Neural cell (in vitro differentiated cells): ENCODE measurements at regions not wholly inside any gene's neighbourhood (a gene's known extent, or its start where the extent isn't known, plus 50 kb on each side); places are given as distances from the start of the nearest gene placed in this dataset.

Source experiments
- H2AFZ ChIP-seq: fragments of 200-600, 300-800 bp; sonication (generic), shearing (Covaris generic); 2 replicates; pipeline ENCODE4 v1.6.0; 2014; ENCODE audit warnings: low read depth, mild to moderate bottlenecking, antibody characterized with exemption, low read length, moderate library complexity
- H3F3A ChIP-seq: fragments of 200-600 bp; shearing (Covaris generic); 2 replicates; pipeline ENCODE4 v1.6.1; 2016; ENCODE audit warnings: mild to moderate bottlenecking, moderate library complexity, mixed read lengths, antibody characterized with exemption, low read length; ENCODE audit not compliant: insufficient read depth, poor library complexity, severe bottlenecking
- H3K27ac ChIP-seq: fragments of 200-600, 300-800 bp; sonication (generic), shearing (Covaris generic); 2 replicates; pipeline ENCODE4 v1.5.1; 2014; ENCODE audit warnings: mild to moderate bottlenecking, low read length, moderate library complexity
- H3K27me3 ChIP-seq: fragments of 300-800, 200-600 bp; sonication (generic), shearing (Covaris generic); 2 replicates; pipeline ENCODE4 v1.6.0; 2014; ENCODE audit warnings: mild to moderate bottlenecking, low read depth, low read length, moderate library complexity; ENCODE audit not compliant: insufficient read depth
- H3K36me3 ChIP-seq: fragments of 300-800, 200-600 bp; sonication (generic), shearing (Covaris generic); 2 replicates; pipeline ENCODE4 v1.5.1; 2014; ENCODE audit warnings: mild to moderate bottlenecking, antibody characterized with exemption, low read length, moderate library complexity; ENCODE audit not compliant: insufficient read depth
- H3K4me2 ChIP-seq: fragments of 300-800, 200-600 bp; sonication (generic), shearing (Covaris generic); 2 replicates; pipeline ENCODE4 v1.6.0; 2014; ENCODE audit warnings: mild to moderate bottlenecking, low read length
- H3K4me3 ChIP-seq: fragments of 300-800, 200-600 bp; sonication (generic), shearing (Covaris generic); 2 replicates; pipeline ENCODE4 v1.5.1; 2014; ENCODE audit warnings: mild to moderate bottlenecking, low read length, moderate library complexity
- H3K79me2 ChIP-seq: fragments of 200-600 bp; shearing (Covaris generic); replicated peaks from 2 replicates; pipeline ENCODE4 v1.6.0; 2014; ENCODE audit warnings: mild to moderate bottlenecking, low read length, moderate library complexity; ENCODE audit not compliant: insufficient read depth
- H3K9ac ChIP-seq: fragments of 300-800, 200-600 bp; sonication (generic), shearing (Covaris generic); 2 replicates; pipeline ENCODE4 v1.6.1; 2016; ENCODE audit warnings: mild to moderate bottlenecking, low read length, mixed read lengths
- H3K9me2 ChIP-seq: fragments of 200-600 bp; shearing (Covaris generic); 2 replicates; pipeline ENCODE4 v1.6.1; 2016; ENCODE audit warnings: mild to moderate bottlenecking, low read length, mixed read lengths; ENCODE audit not compliant: insufficient read depth
- H3K9me3 ChIP-seq: fragments of 200-600, 300-800 bp; sonication (generic), shearing (Covaris generic); 2 replicates; pipeline ENCODE4 v1.6.1; 2016; ENCODE audit warnings: mild to moderate bottlenecking, mixed run types, low read length, moderate library complexity, mixed read lengths
- H4K20me1 ChIP-seq: fragments of 200-600 bp; shearing (Covaris generic); 2 replicates; pipeline ENCODE4 v1.6.1; 2016; ENCODE audit warnings: mild to moderate bottlenecking, mixed run types; ENCODE audit not compliant: insufficient read depth
- CTCF ChIP-seq: fragments of 450-650 bp; IDR thresholded peaks from 2 replicates; pipeline ENCODE4 v1.5.1; 2014; ENCODE audit warnings: antibody characterized with exemption, mild to moderate bottlenecking, moderate library complexity; ENCODE audit not compliant: poor library complexity, severe bottlenecking
- EP300 ChIP-seq: fragments of 450-650 bp; conservative IDR thresholded peaks from 2 replicates; pipeline ENCODE4 v1.6.1; 2014; ENCODE audit warnings: antibody characterized with exemption, mild to moderate bottlenecking, moderate library complexity; ENCODE audit not compliant: poor library complexity, severe bottlenecking
- EZH2 ChIP-seq: fragments of 200-600, 300-800 bp; shearing (Covaris generic), sonication (generic); IDR thresholded peaks from 2 replicates; pipeline ENCODE4 v1.6.1; 2014; ENCODE audit warnings: antibody characterized with exemption, low read length, borderline replicate concordance, mild to moderate bottlenecking; ENCODE audit not compliant: insufficient read depth, poor library complexity, severe bottlenecking
- MXI1 ChIP-seq: fragments of 450-650 bp; conservative IDR thresholded peaks from 2 replicates; pipeline ENCODE4 v1.6.1; 2014; ENCODE audit warnings: antibody characterized with exemption, mild to moderate bottlenecking; ENCODE audit not compliant: poor library complexity, severe bottlenecking
- POLR2AphosphoS5 ChIP-seq: IDR thresholded peaks from 2 replicates; pipeline ENCODE4 v1.6.1; 2012
- RAD21 ChIP-seq: fragments of 450-650 bp; conservative IDR thresholded peaks from 2 replicates; pipeline ENCODE4 v1.6.1; 2014; ENCODE audit warnings: antibody characterized with exemption, mild to moderate bottlenecking, moderate library complexity
- SMC3 ChIP-seq: fragments of 450-650 bp; conservative IDR thresholded peaks from 2 replicates; pipeline ENCODE4 v1.6.1; 2014; ENCODE audit warnings: antibody characterized with exemption, mild to moderate bottlenecking, moderate library complexity; ENCODE audit not compliant: poor library complexity
- TAF1 ChIP-seq: IDR thresholded peaks from 2 replicates; pipeline ENCODE4 v1.6.1; 2012; ENCODE audit warnings: low read depth
- TF ChIP-seq, protein P1 (sequence below): IDR thresholded peaks from 2 replicates; pipeline ENCODE4 v1.6.1; 2012; ENCODE audit warnings: borderline replicate concordance

GRCh38 chr17:53490447-53490968 lies 332.2 kb upstream of the KIF2B start:
- Histone ChIP-seq H3K9me3 (no peaks in the 10 kb centered on the region), H3K27ac (no peak overlapping the region), H2AFZ (no peak overlapping the region)

GRCh38 chr17:53483704-53484103 lies 339.0 kb upstream of the KIF2B start:
- no peaks in the 10 kb centered on the region for H3F3A ChIP-seq
- H4K20me1 ChIP-seq = no peaks in the 10 kb centered on the region
- no peaks in the 10 kb centered on the region for H3K36me3 ChIP-seq
- no peak overlapping the region for H3K27ac ChIP-seq
- no peaks in the 10 kb centered on the region for H3K27me3 ChIP-seq
- H2AFZ ChIP-seq = no peak overlapping the region
- H3K4me2 ChIP-seq = no peak overlapping the region
- no peak overlapping the region for H3K4me3 ChIP-seq
- no peaks in the 10 kb centered on the region for H3K9me3 ChIP-seq
- H3K79me2 ChIP-seq = no peaks in the 10 kb centered on the region
- no peaks in the 10 kb centered on the region for H3K9me2 ChIP-seq
- TF ChIP-seq EP300 = no peak
- no peak for TF ChIP-seq RAD21
- TF ChIP-seq EZH2 = no peak
- TF ChIP-seq, protein P1, sequence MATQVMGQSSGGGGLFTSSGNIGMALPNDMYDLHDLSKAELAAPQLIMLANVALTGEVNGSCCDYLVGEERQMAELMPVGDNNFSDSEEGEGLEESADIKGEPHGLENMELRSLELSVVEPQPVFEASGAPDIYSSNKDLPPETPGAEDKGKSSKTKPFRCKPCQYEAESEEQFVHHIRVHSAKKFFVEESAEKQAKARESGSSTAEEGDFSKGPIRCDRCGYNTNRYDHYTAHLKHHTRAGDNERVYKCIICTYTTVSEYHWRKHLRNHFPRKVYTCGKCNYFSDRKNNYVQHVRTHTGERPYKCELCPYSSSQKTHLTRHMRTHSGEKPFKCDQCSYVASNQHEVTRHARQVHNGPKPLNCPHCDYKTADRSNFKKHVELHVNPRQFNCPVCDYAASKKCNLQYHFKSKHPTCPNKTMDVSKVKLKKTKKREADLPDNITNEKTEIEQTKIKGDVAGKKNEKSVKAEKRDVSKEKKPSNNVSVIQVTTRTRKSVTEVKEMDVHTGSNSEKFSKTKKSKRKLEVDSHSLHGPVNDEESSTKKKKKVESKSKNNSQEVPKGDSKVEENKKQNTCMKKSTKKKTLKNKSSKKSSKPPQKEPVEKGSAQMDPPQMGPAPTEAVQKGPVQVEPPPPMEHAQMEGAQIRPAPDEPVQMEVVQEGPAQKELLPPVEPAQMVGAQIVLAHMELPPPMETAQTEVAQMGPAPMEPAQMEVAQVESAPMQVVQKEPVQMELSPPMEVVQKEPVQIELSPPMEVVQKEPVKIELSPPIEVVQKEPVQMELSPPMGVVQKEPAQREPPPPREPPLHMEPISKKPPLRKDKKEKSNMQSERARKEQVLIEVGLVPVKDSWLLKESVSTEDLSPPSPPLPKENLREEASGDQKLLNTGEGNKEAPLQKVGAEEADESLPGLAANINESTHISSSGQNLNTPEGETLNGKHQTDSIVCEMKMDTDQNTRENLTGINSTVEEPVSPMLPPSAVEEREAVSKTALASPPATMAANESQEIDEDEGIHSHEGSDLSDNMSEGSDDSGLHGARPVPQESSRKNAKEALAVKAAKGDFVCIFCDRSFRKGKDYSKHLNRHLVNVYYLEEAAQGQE = no peak
- no peak for TF ChIP-seq TAF1
- TF ChIP-seq MXI1 = no peak
- TF ChIP-seq CTCF = no peak
- no peak for TF ChIP-seq POLR2AphosphoS5
- TF ChIP-seq SMC3 = no peak
- H3K9ac ChIP-seq = no peak overlapping the region

More at GRCh38 chr17:53490447-53490968, 332.2 kb upstream of the KIF2B start:
- no peak overlapping the region for H3K4me2 ChIP-seq
- H3F3A ChIP-seq = no peaks in the 10 kb centered on the region
- TF ChIP-seq EZH2 (no peak), RAD21 (no peak)
- no peaks in the 10 kb centered on the region for H3K36me3 ChIP-seq
- H3K9me2 ChIP-seq = no peaks in the 10 kb centered on the region
- no peaks in the 10 kb centered on the region for H3K79me2 ChIP-seq
- no peak overlapping the region for H3K4me3 ChIP-seq
- H3K9ac ChIP-seq = no peak overlapping the region
- H3K27me3 ChIP-seq = no peaks in the 10 kb centered on the region
- H4K20me1 ChIP-seq = no peaks in the 10 kb centered on the region

DNA sequence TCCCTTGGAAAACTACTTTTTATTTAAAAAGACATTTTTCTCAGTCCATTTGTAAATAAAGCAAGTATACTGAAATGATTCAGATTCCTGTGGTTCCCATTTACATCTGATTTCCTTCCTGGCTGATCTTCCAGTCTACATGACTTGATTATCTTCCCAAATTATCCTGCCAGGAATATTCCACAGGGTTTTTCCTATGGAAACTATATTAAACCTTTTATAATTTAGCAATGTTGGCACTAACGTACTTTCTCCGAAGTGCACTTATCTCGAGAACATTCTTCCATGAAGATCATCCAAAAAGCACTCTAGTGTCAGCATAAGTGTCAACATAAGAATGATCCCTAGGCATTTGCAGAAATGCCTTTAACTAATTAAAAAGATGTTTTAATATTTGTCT lies 347.7 kb upstream of the KIF2B start:
- Histone ChIP-seq H3K27me3 (no peaks in the 10 kb centered on the region), H3K36me3 (no peaks in the 10 kb centered on the region), H3K4me3 (no peak overlapping the region), H4K20me1 (no peaks in the 10 kb centered on the region), H2AFZ (no peak overlapping the region), H3K4me2 (no peak overlapping the region), H3K9me2 (no peaks in the 10 kb centered on the region), H3K9me3 (no peaks in the 10 kb centered on the region), H3K79me2 (no peaks in the 10 kb centered on the region), H3K9ac (no peak overlapping the region), H3K27ac (no peak overlapping the region), H3F3A (no peaks in the 10 kb centered on the region)
- TF ChIP-seq POLR2AphosphoS5 = no peak
- TF ChIP-seq RAD21 = no peak
- TF ChIP-seq CTCF = no peak
- TF ChIP-seq SMC3 = no peak
- TF ChIP-seq MXI1 = no peak
- TF ChIP-seq EZH2 = no peak
- TF ChIP-seq TAF1 = no peak
- TF ChIP-seq EP300 = no peak
- TF ChIP-seq, protein P1 = no peak
